B cell (primary cell): ENCODE measurements at regions not wholly inside any gene's neighbourhood (a gene's known extent, or its start where the extent isn't known, plus 50 kb on each side); places are given as distances from the start of the nearest gene placed in this dataset.
"Not testable (repeated sequence)": the region's sequence is repeated elsewhere in the genome, so short reads cannot be mapped to it uniquely, and the experiment has no call there.

Source experiments
- CTCF ChIP-seq: fragments of 200-600 bp; IDR thresholded peaks from one replicate; pipeline ENCODE4 v1.8.0; 2022; ENCODE audit warnings: antibody characterized with exemption, mild to moderate bottlenecking
- EZH2 ChIP-seq: IDR thresholded peaks from 2 replicates; pipeline ENCODE4 v1.6.1; 2012; ENCODE audit warnings: borderline replicate concordance, low read depth, mild to moderate bottlenecking, moderate library complexity, low read length; ENCODE audit not compliant: insufficient read depth, poor library complexity, severe bottlenecking

GRCh38 chr6:4357660-4358152, 222.3 kb upstream of the ECI2 start:
- not testable (repeated sequence) for TF ChIP-seq CTCF, EZH2
